ENCODE measurements at regions not wholly inside any gene's neighbourhood (a gene's known extent, or its start where the extent isn't known, plus 50 kb on each side); places are given as distances from the start of the nearest gene placed in this dataset.

DNA sequence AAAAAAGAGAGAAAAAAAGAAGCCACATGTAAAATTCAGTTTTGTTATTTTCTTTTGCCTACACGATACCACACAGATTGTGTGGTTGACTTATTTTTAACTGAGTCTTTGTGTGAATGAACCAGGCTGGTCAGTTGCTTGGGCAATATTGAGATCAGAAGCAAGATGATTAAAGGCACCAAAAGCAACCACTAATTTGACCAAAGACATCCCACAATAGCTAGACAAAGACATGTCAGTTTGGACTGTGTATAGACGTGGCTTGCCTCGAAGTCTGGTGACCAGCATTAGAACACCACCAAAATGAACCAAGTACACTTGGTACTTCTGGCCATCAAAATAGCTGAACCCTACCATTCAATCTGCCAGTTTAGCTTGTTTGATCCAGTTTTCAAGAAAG, 340.6 kb upstream of the TBX3 start:
- no peaks in the 10 kb centered on the region for H3K9me3 ChIP-seq
- WGBS (ENCODE audit: insufficient coverage, low coverage, low lambda C conversion rate, missing lambda C conversion rate): 97% methylated on average over 3 of the region's 3 CpGs
- intact Hi-C loops (cut with DNase I): no loop called here
- ATAC-seq (no peak), DNase-seq (no peak)
- no peaks in the 10 kb centered on the region for H3K4me1 ChIP-seq
- H3K36me3 ChIP-seq: no peaks in the 10 kb centered on the region
- no peak overlapping the region for H3K27ac ChIP-seq
- TF ChIP-seq, protein P1, sequence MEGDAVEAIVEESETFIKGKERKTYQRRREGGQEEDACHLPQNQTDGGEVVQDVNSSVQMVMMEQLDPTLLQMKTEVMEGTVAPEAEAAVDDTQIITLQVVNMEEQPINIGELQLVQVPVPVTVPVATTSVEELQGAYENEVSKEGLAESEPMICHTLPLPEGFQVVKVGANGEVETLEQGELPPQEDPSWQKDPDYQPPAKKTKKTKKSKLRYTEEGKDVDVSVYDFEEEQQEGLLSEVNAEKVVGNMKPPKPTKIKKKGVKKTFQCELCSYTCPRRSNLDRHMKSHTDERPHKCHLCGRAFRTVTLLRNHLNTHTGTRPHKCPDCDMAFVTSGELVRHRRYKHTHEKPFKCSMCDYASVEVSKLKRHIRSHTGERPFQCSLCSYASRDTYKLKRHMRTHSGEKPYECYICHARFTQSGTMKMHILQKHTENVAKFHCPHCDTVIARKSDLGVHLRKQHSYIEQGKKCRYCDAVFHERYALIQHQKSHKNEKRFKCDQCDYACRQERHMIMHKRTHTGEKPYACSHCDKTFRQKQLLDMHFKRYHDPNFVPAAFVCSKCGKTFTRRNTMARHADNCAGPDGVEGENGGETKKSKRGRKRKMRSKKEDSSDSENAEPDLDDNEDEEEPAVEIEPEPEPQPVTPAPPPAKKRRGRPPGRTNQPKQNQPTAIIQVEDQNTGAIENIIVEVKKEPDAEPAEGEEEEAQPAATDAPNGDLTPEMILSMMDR (IDR thresholded peaks at IDR 0.05): no peak
- TF ChIP-seq POLR2A (IDR thresholded peaks at IDR 0.05): no peak
- no peaks in the 10 kb centered on the region for H3K27me3 ChIP-seq
- no peak overlapping the region for H3K4me3 ChIP-seq

DNA sequence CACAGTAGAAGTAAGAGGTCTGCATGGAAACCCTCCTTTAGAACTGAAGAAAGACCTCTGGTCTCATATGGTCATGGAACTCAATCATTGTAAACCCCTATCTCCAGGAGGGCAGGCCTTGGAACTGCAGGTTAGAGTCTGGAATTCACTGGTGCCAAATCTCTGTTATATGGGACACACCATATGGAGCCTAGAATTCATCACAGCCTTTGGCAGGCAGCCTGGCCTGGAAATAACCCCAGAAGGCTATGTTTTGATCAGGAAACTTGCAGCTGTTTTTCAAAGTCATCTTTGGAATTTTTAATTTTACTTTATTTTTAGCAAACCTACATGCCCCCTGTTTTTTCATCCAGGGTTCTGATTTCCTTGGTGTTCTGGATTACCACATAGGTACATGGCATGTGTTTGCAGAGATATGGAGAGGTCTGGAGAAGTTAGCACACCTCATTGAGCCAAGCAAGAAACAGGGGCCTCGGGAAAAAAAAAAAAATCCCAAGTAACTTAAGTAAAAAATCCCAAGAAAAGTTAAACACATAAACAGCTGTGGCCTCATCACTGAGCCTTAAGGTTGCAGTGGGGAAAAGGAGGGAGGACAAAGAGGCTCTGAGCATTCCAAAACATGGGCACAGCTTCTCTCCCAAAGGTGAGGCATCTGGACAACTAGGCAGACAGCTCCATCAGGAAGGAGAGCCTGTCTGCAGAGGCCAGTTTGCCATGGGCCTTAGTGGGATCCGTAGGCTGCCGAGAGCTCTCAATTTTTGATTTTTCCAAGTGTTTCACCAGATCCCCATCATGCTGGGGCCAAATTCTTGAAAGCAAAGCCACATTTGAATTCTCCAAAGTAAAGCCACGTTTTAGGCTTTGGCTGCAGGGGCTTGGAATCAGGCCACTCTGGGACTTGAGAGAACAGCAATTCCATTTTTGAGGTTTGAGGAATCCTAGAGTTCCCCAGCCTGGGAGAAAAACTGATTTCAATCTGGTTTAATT, 339.6 kb upstream of the TBX3 start:
- H3K4me1 ChIP-seq: no peaks in the 10 kb centered on the region
- no peak overlapping the region for H3K4me3 ChIP-seq
- no peaks in the 10 kb centered on the region for H3K36me3 ChIP-seq
- ATAC-seq: no peak
- H3K9me3 ChIP-seq: no peaks in the 10 kb centered on the region
- H3K27me3 ChIP-seq: no peaks in the 10 kb centered on the region
- no peak for DNase-seq
- intact Hi-C loops (cut with DNase I): no loop called here
- 67% methylated on average over 4 of the region's 4 CpGs for WGBS (ENCODE audit: insufficient coverage, low coverage, low lambda C conversion rate, missing lambda C conversion rate)
- H3K27ac ChIP-seq: no peak overlapping the region
- no peak for TF ChIP-seq POLR2A (IDR thresholded peaks at IDR 0.05)
- TF ChIP-seq, protein P1 (IDR thresholded peaks at IDR 0.05): no peak

DNA sequence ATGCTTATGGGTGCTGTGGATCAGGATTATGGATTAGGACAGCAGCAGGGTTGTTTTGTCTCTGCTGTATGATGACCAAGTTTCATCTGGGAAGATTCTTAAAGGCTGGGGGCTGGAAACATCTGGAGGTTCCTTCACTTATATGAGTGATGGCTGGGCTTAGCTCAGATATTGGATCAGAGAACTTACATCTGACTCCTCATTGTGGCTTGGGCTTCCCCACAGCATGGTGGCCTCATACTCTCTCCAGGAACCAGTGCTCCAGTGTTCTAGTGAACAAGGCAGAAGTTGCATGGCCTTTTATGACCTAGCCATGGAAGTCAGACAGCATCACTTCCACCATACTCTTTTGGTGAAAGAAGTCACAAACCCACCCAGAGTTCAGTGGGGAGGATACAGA, 336.1 kb upstream of the TBX3 start:
- Histone ChIP-seq H3K36me3 (no peaks in the 10 kb centered on the region), H3K27ac (no peak overlapping the region), H3K4me1 (no peaks in the 10 kb centered on the region), H3K9me3 (no peaks in the 10 kb centered on the region), H3K27me3 (no peaks in the 10 kb centered on the region), H3K4me3 (no peak overlapping the region)
- TF ChIP-seq POLR2A (IDR thresholded peaks at IDR 0.05): no peak
- TF ChIP-seq, protein P1 (IDR thresholded peaks at IDR 0.05): no peak
- ATAC-seq (no peak), DNase-seq (no peak)
- intact Hi-C loops (cut with DNase I): no loop called here

- Histone ChIP-seq H3K4me3 (no peak overlapping the region), H3K9me3 (no peaks in the 10 kb centered on the region), H3K4me1 (no peaks in the 10 kb centered on the region), H3K27me3 (no peaks in the 10 kb centered on the region), H3K36me3 (no peaks in the 10 kb centered on the region), H3K27ac (no peak overlapping the region)
- 75% methylated on average over 2 of the region's 2 CpGs for WGBS (ENCODE audit: insufficient coverage, low coverage, low lambda C conversion rate, missing lambda C conversion rate)
- no peak for DNase-seq
- no peak for ATAC-seq
- intact Hi-C loops (cut with DNase I): no loop called here
- TF ChIP-seq, protein P1 (IDR thresholded peaks at IDR 0.05): no peak
- TF ChIP-seq POLR2A (IDR thresholded peaks at IDR 0.05): no peak
Measured at GRCh38 chr12:115017346-115017745, 333.4 kb upstream of the TBX3 start.
